ENCODE measurements at regions not wholly inside any gene's neighbourhood (a gene's known extent, or its start where the extent isn't known, plus 50 kb on each side); places are given as distances from the start of the nearest gene placed in this dataset.

DNA sequence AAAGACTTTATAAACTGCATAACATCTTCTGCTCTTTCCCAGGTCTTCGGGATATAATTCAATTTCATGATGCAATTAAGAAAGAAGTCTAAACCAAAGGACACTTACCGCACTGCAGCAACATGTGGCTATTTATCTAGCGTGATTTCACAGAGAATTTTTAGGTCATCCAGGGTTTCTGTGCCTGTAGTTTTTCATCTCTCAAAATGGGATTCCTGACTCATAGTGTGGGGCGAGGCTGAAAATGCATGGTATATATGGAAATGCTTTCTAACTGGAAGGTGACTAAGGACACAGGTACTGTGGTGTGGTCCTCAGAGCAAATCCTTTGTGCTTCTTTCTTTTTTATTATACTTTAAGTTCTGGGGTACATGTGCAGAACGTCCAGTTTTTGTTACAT lies 557.7 kb upstream of the KLF4 start:
- Histone ChIP-seq H3K18ac (ENCODE audit: insufficient read length, low read depth, low read length) (no peak overlapping the region), H3K23me2 (ENCODE audit: insufficient read length, low read depth, low read length, poor library complexity, severe bottlenecking) (no peaks in the 10 kb centered on the region), H3T11ph (ENCODE audit: low read length) (no peak overlapping the region), H2BK20ac (ENCODE audit: low read depth, low read length, poor library complexity, severe bottlenecking) (no peak overlapping the region), H2AK5ac (ENCODE audit: insufficient read length, low read length) (no peak overlapping the region), H2AFZ (ENCODE audit: low read length) (no peak overlapping the region), H3K79me2 (ENCODE audit: insufficient read depth, low read length) (no peaks in the 10 kb centered on the region), H3K27me3 (ENCODE audit: insufficient read depth, low read length) (no peaks in the 10 kb centered on the region), H3K4me1 (ENCODE audit: insufficient read depth, low read length) (no peaks in the 10 kb centered on the region), H3K56ac (ENCODE audit: insufficient read length, low read depth, low read length) (no peak overlapping the region), H2BK5ac (ENCODE audit: insufficient read length, low read length) (no peak overlapping the region), H3K9ac (ENCODE audit: extremely low read depth, insufficient read length, low read length) (no peak overlapping the region), H2BK12ac (ENCODE audit: insufficient read length, low read depth, low read length) (no peak overlapping the region), H3K4ac (ENCODE audit: low read depth, low read length) (no peak overlapping the region), H3K9me3 (ENCODE audit: control insufficient read depth, low read depth, low read length) (no peaks in the 10 kb centered on the region), H4K91ac (ENCODE audit: insufficient read length, low read depth, low read length) (no peak overlapping the region), H3K27ac (ENCODE audit: insufficient read length, low read depth, low read length) (no peak overlapping the region), H2BK15ac (ENCODE audit: low read depth, low read length) (no peak overlapping the region), H2BK120ac (ENCODE audit: low read depth, low read length, poor library complexity, severe bottlenecking) (no peak overlapping the region), H4K5ac (ENCODE audit: insufficient read length, low read depth, low read length) (no peak overlapping the region), H4K8ac (replicated peaks; ENCODE audit: insufficient read length, low read depth, low read length) (no peak overlapping the region), H3K23ac (ENCODE audit: insufficient read length, low read depth, low read length) (no peak overlapping the region), H4K20me1 (ENCODE audit: control insufficient read depth, insufficient read depth, insufficient read length) (no peaks in the 10 kb centered on the region), H3K4me2 (ENCODE audit: insufficient read depth, insufficient read length, low read length) (no peak overlapping the region), H3K14ac (ENCODE audit: insufficient read depth, low read length) (no peak overlapping the region), H3K79me1 (ENCODE audit: insufficient read depth, low read depth, low read length, poor library complexity, severe bottlenecking) (no peaks in the 10 kb centered on the region)
- H3K9me3 Mint-ChIP-seq = peaks cover 5 to 11% of the 10 kb centered on the region in 2 experiments
- H3K27me3 Mint-ChIP-seq (ENCODE audit: low read depth) = no peaks in the 10 kb centered on the region; the same call in 1 of the 2 replicates
- no peak overlapping the region for H3K27ac Mint-ChIP-seq
- no peak for TF ChIP-seq CTCF (conservative IDR thresholded peaks at IDR 0.05)
- H3K4me3 Mint-ChIP-seq = no peak overlapping the region
- WGBS (ENCODE audit: extremely low coverage, insufficient read length, low lambda C conversion rate) = no CpG with 5 or more reads among the region's 5 CpGs
- peaks cover 20 to 21% of the 10 kb centered on the region in 2 experiments for H3K4me1 Mint-ChIP-seq
- DNase-seq = no peak
- peaks cover 0 to 6% (median 2%) of the 10 kb centered on the region in 3 experiments; a peak in 2 of 7 replicates for H3K36me3 Mint-ChIP-seq (ENCODE audit: insufficient read depth in 1 of 3, low read depth in 3 of 3)
